HepG2 (cell line): ENCODE measurements at regions not wholly inside any gene's neighbourhood (a gene's known extent, or its start where the extent isn't known, plus 50 kb on each side); places are given as distances from the start of the nearest gene placed in this dataset.

Experiments used
- ELF4 ChIP-seq: sonication (generic); formaldehyde crosslinking; IDR thresholded peaks from 2 replicates; pipeline ENCODE4 v1.5.0; 2020; ENCODE audit warnings: missing genetic modification reagents, mild to moderate bottlenecking, moderate library complexity, borderline replicate concordance
- ZBTB10 ChIP-seq: sonication (generic); formaldehyde crosslinking; IDR thresholded peaks from 2 replicates; pipeline ENCODE4 v1.4.0; 2020; ENCODE audit warnings: missing genetic modification reagents, borderline replicate concordance
- ZNF83 ChIP-seq: sonication (generic); formaldehyde crosslinking; IDR thresholded peaks from 2 replicates; pipeline ENCODE4 v1.4.0; 2020; ENCODE audit warnings: missing genetic modification reagents, mild to moderate bottlenecking, borderline replicate concordance
- TF ChIP-seq, protein P1 (sequence below): sonication (generic); formaldehyde crosslinking; IDR thresholded peaks from 2 replicates; pipeline ENCODE4 v1.4.0; 2020; ENCODE audit warnings: mild to moderate bottlenecking, missing genetic modification reagents, borderline replicate concordance
- TF ChIP-seq, protein P2 (sequence below): sonication (generic); formaldehyde crosslinking; IDR thresholded peaks from 2 replicates; pipeline ENCODE4 v1.4.0; 2020; ENCODE audit warnings: missing genetic modification reagents, borderline replicate concordance

DNA sequence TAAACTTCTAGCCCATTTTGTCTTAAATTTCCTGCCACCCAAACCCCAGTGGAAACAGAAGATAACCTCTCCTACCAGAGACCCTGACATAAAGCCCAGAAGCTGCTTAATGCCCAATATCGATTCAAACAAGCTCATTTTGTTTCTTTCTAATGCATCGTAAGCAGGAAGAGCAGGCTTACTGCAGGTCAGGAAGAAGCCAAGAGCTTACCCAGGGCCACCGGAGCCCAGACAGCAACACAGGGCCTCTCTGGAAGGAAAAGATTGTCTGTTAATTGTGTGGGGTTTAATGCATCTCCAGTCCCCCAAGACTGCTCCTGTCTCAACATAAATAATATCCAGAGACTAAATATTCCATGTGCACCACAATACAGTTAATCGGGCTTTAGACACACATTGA is 177.3 kb upstream of the NOCT start (continued):
- TF ChIP-seq, protein P1, sequence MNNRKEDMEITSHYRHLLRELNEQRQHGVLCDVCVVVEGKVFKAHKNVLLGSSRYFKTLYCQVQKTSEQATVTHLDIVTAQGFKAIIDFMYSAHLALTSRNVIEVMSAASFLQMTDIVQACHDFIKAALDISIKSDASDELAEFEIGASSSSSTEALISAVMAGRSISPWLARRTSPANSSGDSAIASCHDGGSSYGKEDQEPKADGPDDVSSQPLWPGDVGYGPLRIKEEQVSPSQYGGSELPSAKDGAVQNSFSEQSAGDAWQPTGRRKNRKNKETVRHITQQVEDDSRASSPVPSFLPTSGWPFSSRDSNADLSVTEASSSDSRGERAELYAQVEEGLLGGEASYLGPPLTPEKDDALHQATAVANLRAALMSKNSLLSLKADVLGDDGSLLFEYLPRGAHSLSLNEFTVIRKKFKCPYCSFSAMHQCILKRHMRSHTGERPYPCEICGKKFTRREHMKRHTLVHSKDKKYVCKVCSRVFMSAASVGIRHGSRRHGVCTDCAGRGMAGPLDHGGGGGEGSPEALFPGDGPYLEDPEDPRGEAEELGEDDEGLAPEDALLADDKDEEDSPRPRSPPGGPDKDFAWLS (CRISPR knock-in tag) = no peak
- TF ChIP-seq ZNF83 (CRISPR knock-in tag) = no peak
- no peak for TF ChIP-seq ELF4 (CRISPR knock-in tag)
- TF ChIP-seq, protein P2, sequence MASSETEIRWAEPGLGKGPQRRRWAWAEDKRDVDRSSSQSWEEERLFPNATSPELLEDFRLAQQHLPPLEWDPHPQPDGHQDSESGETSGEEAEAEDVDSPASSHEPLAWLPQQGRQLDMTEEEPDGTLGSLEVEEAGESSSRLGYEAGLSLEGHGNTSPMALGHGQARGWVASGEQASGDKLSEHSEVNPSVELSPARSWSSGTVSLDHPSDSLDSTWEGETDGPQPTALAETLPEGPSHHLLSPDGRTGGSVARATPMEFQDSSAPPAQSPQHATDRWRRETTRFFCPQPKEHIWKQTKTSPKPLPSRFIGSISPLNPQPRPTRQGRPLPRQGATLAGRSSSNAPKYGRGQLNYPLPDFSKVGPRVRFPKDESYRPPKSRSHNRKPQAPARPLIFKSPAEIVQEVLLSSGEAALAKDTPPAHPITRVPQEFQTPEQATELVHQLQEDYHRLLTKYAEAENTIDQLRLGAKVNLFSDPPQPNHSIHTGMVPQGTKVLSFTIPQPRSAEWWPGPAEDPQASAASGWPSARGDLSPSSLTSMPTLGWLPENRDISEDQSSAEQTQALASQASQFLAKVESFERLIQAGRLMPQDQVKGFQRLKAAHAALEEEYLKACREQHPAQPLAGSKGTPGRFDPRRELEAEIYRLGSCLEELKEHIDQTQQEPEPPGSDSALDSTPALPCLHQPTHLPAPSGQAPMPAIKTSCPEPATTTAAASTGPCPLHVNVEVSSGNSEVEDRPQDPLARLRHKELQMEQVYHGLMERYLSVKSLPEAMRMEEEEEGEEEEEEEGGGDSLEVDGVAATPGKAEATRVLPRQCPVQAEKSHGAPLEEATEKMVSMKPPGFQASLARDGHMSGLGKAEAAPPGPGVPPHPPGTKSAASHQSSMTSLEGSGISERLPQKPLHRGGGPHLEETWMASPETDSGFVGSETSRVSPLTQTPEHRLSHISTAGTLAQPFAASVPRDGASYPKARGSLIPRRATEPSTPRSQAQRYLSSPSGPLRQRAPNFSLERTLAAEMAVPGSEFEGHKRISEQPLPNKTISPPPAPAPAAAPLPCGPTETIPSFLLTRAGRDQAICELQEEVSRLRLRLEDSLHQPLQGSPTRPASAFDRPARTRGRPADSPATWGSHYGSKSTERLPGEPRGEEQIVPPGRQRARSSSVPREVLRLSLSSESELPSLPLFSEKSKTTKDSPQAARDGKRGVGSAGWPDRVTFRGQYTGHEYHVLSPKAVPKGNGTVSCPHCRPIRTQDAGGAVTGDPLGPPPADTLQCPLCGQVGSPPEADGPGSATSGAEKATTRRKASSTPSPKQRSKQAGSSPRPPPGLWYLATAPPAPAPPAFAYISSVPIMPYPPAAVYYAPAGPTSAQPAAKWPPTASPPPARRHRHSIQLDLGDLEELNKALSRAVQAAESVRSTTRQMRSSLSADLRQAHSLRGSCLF (CRISPR knock-in tag) = no peak
- TF ChIP-seq ZBTB10 (CRISPR knock-in tag) = no peak
